ENCODE measurements at regions not wholly inside any gene's neighbourhood (a gene's known extent, or its start where the extent isn't known, plus 50 kb on each side); places are given as distances from the start of the nearest gene placed in this dataset.
A peak's percentile ranks its signal among the peaks of the same experiment; 100 is the strongest.
"Not testable (repeated sequence)": the region's sequence is repeated elsewhere in the genome, so short reads cannot be mapped to it uniquely, and the experiment has no call there.

- not testable (repeated sequence) for H3K27ac Mint-ChIP-seq (ENCODE audit: unreplicated experiment); H3K4me3 Mint-ChIP-seq (ENCODE audit: unreplicated experiment); H3K27me3 Mint-ChIP-seq (ENCODE audit: unreplicated experiment); H3K4me1 Mint-ChIP-seq (ENCODE audit: unreplicated experiment); DNase-seq (ENCODE audit: extremely low spot score, unreplicated experiment); H3K9me3 Mint-ChIP-seq (ENCODE audit: unreplicated experiment)
- H3K36me3 Mint-ChIP-seq (ENCODE audit: unreplicated experiment), result peaks cover 27% of the 10 kb centered on the region
These were observed 50.8 kb downstream of the PPIAL4G start for GRCh38 chr1:148432318-148432717.

DNA sequence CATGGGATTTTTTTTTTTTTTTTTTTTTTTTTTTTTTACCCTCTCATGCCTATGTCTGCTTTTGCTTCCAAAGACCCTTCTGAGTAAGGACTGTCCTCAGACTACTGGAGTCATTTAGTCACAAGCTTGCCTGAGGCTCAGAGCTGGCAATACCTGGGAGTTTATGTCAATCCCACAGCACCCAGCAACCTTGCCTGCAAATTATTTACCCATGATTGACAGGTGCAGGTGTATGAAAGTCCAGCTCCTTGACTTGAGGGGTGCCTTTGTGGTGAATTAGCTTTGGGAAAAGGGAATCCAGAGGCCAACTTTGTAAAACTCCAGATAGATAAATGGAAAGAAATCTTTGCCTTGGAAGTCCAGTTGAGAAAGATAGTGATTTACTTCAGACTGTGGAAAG is 53.2 kb downstream of the PPIAL4G start:
- not testable (repeated sequence) for H3K27ac Mint-ChIP-seq (ENCODE audit: unreplicated experiment); DNase-seq (ENCODE audit: extremely low spot score, unreplicated experiment); H3K4me1 Mint-ChIP-seq (ENCODE audit: unreplicated experiment); H3K4me3 Mint-ChIP-seq (ENCODE audit: unreplicated experiment); H3K9me3 Mint-ChIP-seq (ENCODE audit: unreplicated experiment); H3K27me3 Mint-ChIP-seq (ENCODE audit: unreplicated experiment)
- H3K36me3 Mint-ChIP-seq (ENCODE audit: unreplicated experiment), result peaks cover 33% of the 10 kb centered on the region

DNA sequence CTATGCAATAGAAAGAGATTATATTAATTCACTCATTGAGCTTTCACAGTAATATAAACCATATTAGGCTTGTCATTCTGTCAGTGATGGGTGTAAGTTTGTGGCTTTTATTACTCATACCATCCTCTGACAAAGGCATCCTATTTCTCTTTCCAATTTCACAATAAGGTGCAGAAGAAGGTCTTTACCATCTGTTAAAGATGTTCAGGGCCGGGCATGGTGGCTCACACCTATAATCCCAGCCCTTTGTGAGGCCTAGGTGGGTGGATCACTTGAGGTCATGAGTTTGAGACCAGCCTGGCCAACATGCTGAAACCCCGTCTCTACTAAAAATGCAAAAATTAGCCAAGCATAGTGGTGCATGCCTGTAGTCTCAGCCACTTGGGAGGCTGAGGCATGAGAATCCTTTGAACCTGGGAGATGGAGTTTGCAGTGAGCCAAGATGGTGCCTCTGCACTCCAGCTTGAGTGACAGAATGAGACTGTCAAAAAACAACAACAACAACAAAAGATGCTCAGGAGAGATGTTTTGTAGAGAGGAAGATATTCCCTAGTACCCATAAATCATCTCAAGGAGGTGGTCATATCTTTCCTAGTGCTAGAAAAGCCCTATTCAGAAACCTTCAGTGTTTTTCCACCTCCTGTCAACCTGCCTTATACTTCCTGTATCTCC is 56.0 kb downstream of the PPIAL4G start:
- not testable (repeated sequence) for H3K4me3 Mint-ChIP-seq (ENCODE audit: unreplicated experiment); H3K27ac Mint-ChIP-seq (ENCODE audit: unreplicated experiment); H3K9me3 Mint-ChIP-seq (ENCODE audit: unreplicated experiment); DNase-seq (ENCODE audit: extremely low spot score, unreplicated experiment); H3K27me3 Mint-ChIP-seq (ENCODE audit: unreplicated experiment)
- Mint-ChIP-seq H3K4me1 (ENCODE audit: unreplicated experiment) (peaks cover 20% of the 10 kb centered on the region), H3K36me3 (ENCODE audit: unreplicated experiment) (peaks cover 26% of the 10 kb centered on the region)

DNA sequence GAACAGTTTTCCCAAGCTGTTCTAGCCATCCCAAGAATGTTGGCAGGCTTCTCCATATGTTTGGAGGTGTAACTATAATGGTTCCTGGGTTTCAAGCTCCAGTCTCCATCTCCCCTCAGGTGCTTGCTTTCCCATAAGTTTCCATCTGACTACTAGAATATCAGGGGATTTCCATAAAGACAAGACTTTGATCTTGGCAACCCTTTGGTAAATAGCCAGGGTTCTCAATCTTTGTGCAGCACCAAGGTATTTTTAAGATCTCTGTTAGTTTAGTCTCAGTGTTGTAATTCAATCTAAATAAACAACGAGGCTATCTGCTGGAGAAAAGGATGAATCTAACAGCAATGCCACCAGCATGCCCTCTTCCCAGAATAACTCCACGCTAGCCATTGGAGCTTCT is 56.7 kb downstream of the PPIAL4G start:
- not testable (repeated sequence) for H3K27ac Mint-ChIP-seq (ENCODE audit: unreplicated experiment); H3K9me3 Mint-ChIP-seq (ENCODE audit: unreplicated experiment); H3K27me3 Mint-ChIP-seq (ENCODE audit: unreplicated experiment); DNase-seq (ENCODE audit: extremely low spot score, unreplicated experiment); H3K4me3 Mint-ChIP-seq (ENCODE audit: unreplicated experiment)
- H3K4me1 Mint-ChIP-seq (ENCODE audit: unreplicated experiment), result peaks cover 20% of the 10 kb centered on the region
- peaks cover 21% of the 10 kb centered on the region for H3K36me3 Mint-ChIP-seq (ENCODE audit: unreplicated experiment)

GRCh38 chr1:148424143-148425003 is 58.7 kb downstream of the PPIAL4G start:
- Mint-ChIP-seq H3K4me1 (ENCODE audit: unreplicated experiment) (peaks cover 20% of the 10 kb centered on the region), H3K36me3 (ENCODE audit: unreplicated experiment) (peaks cover 13% of the 10 kb centered on the region), H3K27ac (ENCODE audit: unreplicated experiment) (peak overlapping the region; percentile 34)
- H3K27me3 Mint-ChIP-seq (ENCODE audit: unreplicated experiment); DNase-seq (ENCODE audit: extremely low spot score, unreplicated experiment); H3K4me3 Mint-ChIP-seq (ENCODE audit: unreplicated experiment); H3K9me3 Mint-ChIP-seq (ENCODE audit: unreplicated experiment): not testable (repeated sequence)

GRCh38 chr1:148422921-148423320 is 60.2 kb downstream of the PPIAL4G start:
- not testable (repeated sequence) for H3K27ac Mint-ChIP-seq (ENCODE audit: unreplicated experiment); H3K27me3 Mint-ChIP-seq (ENCODE audit: unreplicated experiment); H3K4me3 Mint-ChIP-seq (ENCODE audit: unreplicated experiment); H3K36me3 Mint-ChIP-seq (ENCODE audit: unreplicated experiment); DNase-seq (ENCODE audit: extremely low spot score, unreplicated experiment); H3K9me3 Mint-ChIP-seq (ENCODE audit: unreplicated experiment)
- peaks cover 20% of the 10 kb centered on the region for H3K4me1 Mint-ChIP-seq (ENCODE audit: unreplicated experiment)

DNA sequence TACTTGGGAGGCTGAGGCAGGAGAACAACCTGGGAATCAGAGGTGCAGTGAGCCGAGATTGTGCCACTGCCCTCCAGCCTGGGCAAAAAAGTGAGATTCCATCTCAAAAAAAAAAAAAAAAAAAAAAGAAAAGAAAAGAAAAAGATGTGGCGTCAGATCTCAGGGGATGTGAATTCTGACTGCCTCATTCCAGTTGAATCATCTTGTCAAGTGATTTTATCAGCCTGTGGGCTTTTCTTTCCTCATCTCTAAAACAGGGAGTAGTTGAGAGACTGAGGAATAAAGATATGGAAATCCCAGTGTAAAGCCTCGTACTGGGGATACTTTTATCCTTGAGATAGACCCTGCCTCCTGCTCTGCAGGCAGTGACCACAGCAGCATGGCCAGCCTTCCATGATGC is 65.9 kb downstream of the PPIAL4G start:
- H3K9me3 Mint-ChIP-seq (ENCODE audit: unreplicated experiment); H3K27ac Mint-ChIP-seq (ENCODE audit: unreplicated experiment); H3K4me1 Mint-ChIP-seq (ENCODE audit: unreplicated experiment); DNase-seq (ENCODE audit: extremely low spot score, unreplicated experiment); H3K27me3 Mint-ChIP-seq (ENCODE audit: unreplicated experiment); H3K4me3 Mint-ChIP-seq (ENCODE audit: unreplicated experiment); H3K36me3 Mint-ChIP-seq (ENCODE audit: unreplicated experiment): not testable (repeated sequence)

DNA sequence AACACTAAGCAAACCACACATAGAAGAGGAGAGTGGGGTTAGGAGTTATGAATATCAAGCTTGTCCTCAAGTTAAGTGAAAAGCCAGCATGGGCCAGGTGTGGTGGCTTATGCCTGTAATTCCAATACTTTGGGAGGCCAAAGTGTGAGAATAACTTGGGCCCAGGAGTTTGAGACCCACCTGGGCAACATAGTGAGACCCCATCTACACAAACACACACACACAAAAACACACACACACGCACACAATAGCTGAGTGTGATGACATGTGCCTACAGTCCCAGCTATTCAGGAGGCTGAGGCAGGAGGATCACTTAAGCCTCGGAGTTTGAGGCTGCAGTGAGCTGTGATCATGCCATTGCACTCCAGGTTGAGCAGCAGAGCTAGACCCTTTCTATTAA is 69.7 kb downstream of the PPIAL4G start:
- H3K27ac Mint-ChIP-seq (ENCODE audit: unreplicated experiment); H3K9me3 Mint-ChIP-seq (ENCODE audit: unreplicated experiment); H3K36me3 Mint-ChIP-seq (ENCODE audit: unreplicated experiment); H3K4me1 Mint-ChIP-seq (ENCODE audit: unreplicated experiment); H3K4me3 Mint-ChIP-seq (ENCODE audit: unreplicated experiment); DNase-seq (ENCODE audit: extremely low spot score, unreplicated experiment); H3K27me3 Mint-ChIP-seq (ENCODE audit: unreplicated experiment): not testable (repeated sequence)

DNA sequence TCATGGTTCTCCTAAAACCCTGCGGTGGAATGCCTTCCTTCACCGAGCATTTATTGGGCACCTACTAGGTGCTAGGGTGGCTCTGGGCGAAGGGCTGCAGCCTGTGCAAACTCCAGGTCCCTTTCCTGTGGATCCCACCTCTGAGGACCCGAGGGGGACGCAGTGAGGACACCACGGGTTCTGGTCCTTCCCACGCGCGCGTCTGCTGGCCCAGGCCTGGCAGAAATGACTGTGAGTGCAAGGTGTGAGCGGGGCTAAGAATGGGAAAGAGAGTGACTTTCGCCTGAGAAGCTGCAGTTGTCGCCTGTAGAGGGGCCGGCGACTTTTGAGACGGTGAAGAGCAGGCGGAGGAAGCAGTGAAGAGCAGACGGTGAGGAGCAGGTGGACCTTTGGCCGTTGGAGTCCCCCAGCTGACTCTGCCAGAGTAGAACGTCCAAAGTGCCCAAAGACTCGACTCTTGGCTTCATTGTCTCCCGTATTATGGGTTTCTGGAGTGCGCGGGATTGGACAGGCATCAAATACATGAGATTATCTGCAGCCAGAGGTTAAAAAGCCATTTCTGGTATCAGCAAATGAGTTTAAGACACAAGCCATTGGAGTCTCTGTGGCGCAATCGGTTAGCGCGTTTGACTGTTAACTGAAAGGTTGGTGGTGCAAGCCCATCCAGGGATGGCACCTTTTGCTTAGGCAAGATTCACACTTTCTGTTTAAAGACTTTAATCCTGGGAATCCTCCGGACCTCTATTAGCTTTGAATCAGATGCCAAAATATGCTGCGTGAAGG is 78.1 kb downstream of the PPIAL4G start:
- not testable (repeated sequence) for H3K9me3 Mint-ChIP-seq (ENCODE audit: unreplicated experiment); H3K36me3 Mint-ChIP-seq (ENCODE audit: unreplicated experiment); H3K27me3 Mint-ChIP-seq (ENCODE audit: unreplicated experiment); H3K27ac Mint-ChIP-seq (ENCODE audit: unreplicated experiment); H3K4me3 Mint-ChIP-seq (ENCODE audit: unreplicated experiment); DNase-seq (ENCODE audit: extremely low spot score, unreplicated experiment)
- peaks cover 11% of the 10 kb centered on the region for H3K4me1 Mint-ChIP-seq (ENCODE audit: unreplicated experiment)

- not testable (repeated sequence) for H3K9me3 Mint-ChIP-seq (ENCODE audit: unreplicated experiment); H3K27me3 Mint-ChIP-seq (ENCODE audit: unreplicated experiment); H3K36me3 Mint-ChIP-seq (ENCODE audit: unreplicated experiment); H3K27ac Mint-ChIP-seq (ENCODE audit: unreplicated experiment); DNase-seq (ENCODE audit: extremely low spot score, unreplicated experiment)
- Mint-ChIP-seq H3K4me1 (ENCODE audit: unreplicated experiment) (peaks cover 11% of the 10 kb centered on the region), H3K4me3 (ENCODE audit: unreplicated experiment) (peak overlapping the region; percentile 30)
These were observed 79.2 kb downstream of the PPIAL4G start for GRCh38 chr1:148403925-148404324.

DNA sequence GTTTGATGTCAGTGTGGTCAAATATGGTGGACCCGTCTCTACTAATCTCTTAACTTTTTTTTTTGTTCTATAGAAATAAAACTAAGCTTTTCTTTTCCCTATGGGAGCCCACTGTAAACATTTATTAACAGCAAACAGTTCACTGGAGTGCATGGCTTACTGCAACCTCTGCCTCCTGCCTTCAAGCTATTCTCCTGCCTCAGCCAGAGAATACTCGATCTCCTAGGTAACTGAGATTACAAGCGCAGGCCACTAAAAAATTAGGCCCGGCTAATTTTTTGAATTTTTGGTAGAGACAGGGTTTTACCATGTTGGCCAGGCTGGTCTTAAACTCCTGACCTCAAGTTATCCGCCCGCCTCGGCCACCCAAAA is 80.0 kb downstream of the PPIAL4G start:
- H3K27me3 Mint-ChIP-seq (ENCODE audit: unreplicated experiment); DNase-seq (ENCODE audit: extremely low spot score, unreplicated experiment); H3K36me3 Mint-ChIP-seq (ENCODE audit: unreplicated experiment); H3K9me3 Mint-ChIP-seq (ENCODE audit: unreplicated experiment): not testable (repeated sequence)
- peak overlapping the region; percentile 90 for H3K27ac Mint-ChIP-seq (ENCODE audit: unreplicated experiment)
- peak overlapping the region; percentile 97 for H3K4me3 Mint-ChIP-seq (ENCODE audit: unreplicated experiment)
- H3K4me1 Mint-ChIP-seq (ENCODE audit: unreplicated experiment), result peaks cover 11% of the 10 kb centered on the region

Data from osteocyte (in vitro differentiated cells).